HG02884 (cell line): ENCODE measurements at regions not wholly inside any gene's neighbourhood (a gene's known extent, or its start where the extent isn't known, plus 50 kb on each side); places are given as distances from the start of the nearest gene placed in this dataset.

ENCODE experiments used
- ATAC-seq: cut with Tn5 transposase; IDR thresholded peaks from one replicate; pipeline ENCODE4 v1.9.1; 2021; ENCODE audit warnings: mild to moderate bottlenecking, moderate library complexity; ENCODE audit not compliant: unreplicated experiment

- no peak for ATAC-seq
These were observed 917.0 kb downstream of the TUSC7 start for GRCh38 chr3:117626577-117626976.

DNA sequence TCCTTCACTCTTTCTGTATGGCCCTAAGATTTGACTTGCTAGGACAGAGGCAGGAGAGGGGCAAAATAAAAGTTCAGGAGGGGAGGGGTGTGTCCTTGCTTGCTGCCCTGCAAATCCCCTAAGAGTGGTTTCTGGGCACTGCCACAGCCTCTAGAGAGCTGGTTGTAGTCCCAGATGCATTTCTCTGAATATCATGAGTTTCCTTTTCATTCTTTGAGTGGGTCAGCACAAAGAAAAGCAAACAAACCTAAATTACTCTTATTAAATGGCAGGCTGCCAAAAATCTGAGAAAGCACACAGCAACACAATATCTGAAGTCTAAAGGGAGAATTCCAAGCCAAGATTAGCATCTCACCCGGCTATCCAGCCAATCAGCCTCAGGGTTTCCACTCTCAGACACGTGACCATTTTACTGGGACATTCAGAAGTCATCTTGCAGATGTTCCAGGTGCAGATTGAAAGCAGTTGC is 919.3 kb downstream of the TUSC7 start:
- ATAC-seq = no peak

DNA sequence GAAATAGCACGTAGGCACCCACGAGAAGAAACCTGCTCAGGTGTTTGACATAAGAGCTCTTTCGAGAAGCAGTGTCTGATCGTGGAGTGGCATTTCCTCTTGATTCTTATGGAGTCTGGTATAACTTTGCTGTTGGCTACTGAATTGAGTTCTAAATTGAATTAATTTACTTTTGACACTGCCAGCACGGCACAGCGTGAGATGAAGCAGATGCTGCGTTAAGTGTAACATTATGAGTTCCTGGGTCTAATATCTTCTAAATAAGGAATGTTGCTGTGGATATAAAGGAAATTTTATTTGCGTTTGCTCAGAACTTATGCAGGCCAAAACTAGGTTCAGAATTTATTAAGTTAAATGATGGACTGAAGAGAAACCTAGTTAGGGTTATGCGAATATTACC is 919.9 kb downstream of the TUSC7 start:
- no peak for ATAC-seq

DNA sequence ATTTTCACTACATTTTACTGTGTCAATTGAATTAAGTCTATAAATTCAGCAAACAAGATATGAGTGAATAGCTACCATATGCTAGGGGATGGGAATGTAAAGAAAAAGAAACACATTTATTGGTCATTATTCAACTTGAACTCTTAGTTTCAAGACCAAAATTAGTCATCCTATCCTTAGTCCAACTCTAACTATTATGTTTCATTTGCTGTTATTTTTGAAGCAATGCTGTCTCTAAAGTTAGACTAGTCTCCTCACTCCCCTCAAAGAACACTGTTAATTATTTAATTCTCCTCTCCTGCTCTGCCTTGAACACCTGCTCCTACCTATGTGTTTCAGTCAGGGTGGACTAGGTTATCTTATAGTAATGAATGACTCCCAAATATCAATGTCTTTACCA is 920.9 kb downstream of the TUSC7 start:
- ATAC-seq = no peak

DNA sequence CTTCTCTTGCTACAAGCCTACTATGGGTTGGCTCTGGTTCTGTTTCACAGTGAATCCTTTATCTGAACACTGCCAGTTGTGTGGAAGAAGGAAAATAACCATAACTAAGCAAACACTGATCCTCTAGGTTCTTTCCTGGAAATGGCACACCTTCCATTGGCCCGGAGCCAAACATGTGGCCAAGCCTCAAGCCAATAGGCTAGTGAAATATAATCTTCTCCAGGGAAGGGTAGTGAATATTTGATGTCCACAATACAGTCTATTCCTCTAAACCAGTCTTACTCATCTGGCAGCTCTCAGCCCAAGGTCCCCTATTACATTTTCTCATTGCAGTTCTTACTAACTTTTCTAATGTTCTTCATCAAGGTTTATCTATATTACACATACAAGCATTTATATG is 921.3 kb downstream of the TUSC7 start:
- ATAC-seq = no peak

DNA sequence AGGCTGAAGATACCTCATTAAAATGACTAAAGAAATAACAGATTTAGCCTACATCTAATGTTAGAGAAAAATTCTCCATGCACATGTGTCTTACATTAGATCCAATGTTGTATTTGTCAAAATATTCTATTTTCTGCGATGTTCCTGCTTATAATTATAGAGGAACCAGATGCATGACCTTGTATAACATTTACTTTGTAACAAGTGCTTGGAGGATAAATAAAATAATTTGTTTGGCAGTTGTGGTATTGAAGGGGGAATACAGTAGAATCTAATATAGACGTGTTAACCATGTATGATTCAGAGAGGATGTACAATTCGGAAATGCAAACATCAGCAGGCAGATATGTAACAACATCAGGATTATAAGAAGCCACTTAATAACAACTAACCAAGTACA is 922.2 kb downstream of the TUSC7 start:
- ATAC-seq = no peak

- no peak for ATAC-seq
These were observed 922.6 kb downstream of the TUSC7 start for GRCh38 chr3:117632191-117632590.

DNA sequence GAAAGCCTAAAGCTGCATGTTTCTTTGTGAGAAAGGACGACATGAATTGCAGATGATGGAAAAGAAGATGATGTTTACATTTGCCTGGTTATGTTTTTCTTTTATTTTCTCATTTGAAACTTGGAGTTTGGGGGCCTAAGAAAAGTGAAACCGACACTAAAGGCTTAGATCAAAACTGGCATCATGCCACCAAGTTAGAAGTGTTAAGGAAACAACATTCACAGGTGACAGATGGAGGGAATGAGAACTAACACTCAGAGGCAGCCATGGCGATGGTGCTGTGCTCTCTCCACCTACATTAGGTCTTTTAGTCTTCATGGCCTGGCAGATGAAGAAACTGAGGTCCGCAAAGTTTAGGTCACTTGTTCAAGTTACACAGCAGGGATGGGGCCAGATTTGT is 923.6 kb downstream of the TUSC7 start:
- ATAC-seq = no peak

DNA sequence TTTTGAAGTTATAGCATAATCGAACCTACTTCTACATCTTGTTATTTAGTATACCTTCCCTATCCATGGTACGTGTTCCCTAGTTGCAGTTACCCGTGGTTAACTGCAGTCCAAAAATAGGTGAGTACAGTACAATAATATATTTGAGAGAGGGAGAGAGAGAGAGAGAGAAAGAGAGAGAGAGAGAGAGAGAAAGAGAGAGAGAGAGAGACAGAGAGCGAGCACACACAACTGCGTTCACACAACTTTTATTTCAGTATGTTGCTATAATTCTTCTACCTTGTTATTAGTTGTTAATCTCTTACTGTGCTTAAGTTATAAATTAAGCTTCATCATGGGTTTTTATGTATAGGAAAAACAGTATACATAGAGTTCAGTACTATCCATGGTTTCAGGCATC is 928.1 kb downstream of the TUSC7 start:
- no peak for ATAC-seq

DNA sequence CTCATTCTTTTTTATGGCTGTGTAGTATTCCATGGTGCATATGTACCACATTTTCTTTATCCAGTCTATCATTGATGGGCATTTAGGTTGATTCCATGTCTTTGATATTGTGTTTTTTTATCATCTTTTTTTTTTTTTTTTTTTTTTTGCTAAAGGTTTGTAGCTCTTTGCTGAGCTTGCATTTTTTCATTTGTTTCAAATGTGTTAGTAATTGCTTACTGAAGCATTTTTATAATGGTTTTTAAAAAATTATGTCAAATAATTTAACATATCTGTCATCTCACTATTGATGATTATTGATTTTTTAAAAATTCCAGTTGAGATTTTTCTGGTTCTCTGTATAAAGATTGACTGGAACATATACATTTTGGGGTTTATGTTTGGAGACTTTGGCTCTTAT is 934.6 kb downstream of the TUSC7 start:
- ATAC-seq = no peak

- ATAC-seq = no peak
These were observed 936.1 kb downstream of the TUSC7 start for GRCh38 chr3:117645561-117646242.

DNA sequence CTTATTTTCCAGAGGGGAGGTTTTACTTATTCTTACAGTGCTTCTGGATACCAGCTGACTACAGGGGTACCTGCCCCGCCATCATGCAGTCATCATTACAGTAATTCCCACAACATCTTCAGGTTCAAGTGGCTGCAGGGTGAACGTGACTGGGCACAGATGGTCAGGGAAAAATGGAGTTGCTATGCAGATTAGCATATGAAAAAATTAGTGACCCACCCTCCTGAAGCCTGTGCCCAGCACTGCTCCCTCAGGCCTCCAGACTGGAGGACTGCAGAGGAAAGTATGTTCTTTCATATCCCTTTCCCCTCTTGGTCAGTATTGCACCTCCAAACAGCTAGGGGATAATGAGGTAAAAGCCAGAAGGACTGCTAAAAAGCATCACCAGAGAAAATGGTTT is 937.9 kb downstream of the TUSC7 start:
- no peak for ATAC-seq

DNA sequence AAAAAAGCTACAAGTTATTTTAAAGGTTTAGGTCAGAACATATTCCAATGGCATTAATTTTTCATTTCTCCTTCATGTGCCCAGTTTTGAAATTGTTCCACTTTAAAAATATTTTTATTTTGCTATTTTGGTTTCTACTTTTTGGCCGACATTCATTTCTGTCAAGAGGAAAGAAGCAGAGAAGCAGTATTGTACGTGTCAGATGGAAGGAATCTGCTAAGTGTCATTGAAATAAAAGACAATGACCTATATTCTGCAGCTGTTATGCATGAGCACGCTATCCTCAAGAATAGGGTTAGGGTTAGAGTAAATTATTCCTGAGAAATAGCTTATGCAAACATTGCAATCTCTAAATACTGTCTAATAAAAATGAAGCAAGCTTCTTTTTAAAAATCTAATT is 941.7 kb downstream of the TUSC7 start:
- ATAC-seq = no peak

- ATAC-seq = no peak
These were observed 946.8 kb downstream of the TUSC7 start for GRCh38 chr3:117656391-117656790.

GRCh38 chr3:117657278-117657677 is 947.7 kb downstream of the TUSC7 start:
- ATAC-seq = no peak

DNA sequence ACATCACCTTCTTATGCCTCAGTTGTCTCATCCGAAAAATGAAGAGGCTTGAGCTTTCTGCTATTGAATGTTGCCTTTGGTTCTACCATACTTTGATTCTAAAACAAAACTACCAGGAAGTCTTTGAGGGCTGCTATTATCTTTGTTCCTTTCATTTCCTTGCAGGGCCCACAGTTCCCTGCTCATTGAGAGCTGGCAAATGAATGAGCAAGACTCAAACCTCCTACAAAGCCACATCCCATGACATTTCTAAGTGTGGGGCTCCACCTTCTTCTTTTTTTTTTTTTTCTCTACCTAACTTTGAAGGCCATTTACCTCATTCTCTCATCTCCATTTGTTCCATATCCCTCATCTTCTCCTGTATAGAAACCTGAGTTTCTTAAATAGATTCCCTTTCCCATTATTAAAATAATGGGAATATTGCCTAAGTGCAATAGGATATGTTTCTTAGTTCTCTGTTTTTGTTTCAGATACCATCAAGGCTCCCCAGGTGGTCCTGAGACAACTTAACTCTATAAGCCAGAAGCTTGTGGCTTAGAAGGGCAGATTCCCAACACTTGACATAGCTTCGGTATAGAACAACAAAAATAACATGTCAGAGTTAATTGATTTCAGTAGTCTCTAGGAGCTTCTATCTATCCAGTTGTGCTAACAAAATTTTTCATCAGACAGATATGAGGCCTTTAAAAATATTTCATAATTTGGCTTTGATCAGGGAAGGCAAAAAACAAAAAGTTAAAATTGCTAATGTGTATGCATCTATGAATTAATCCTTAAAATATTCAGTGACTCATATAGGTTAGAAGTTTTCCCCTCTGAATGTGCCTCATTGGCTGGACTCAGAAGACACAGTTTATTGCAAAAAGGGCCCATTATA is 951.6 kb downstream of the TUSC7 start:
- no peak for ATAC-seq

DNA sequence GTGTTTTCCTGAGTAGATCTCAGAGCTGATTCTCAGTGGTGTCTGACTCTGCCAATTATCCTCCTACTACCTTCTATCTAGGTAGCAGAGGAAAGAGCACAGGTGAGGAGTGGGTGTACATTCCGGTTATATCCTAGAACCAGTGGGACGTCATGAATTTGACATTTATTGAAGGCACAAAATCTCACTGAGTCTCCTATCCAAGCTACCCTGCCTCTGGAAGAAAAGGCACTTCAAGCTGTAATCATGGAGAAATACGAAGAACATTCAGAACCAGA is 952.2 kb downstream of the TUSC7 start:
- ATAC-seq = no peak

DNA sequence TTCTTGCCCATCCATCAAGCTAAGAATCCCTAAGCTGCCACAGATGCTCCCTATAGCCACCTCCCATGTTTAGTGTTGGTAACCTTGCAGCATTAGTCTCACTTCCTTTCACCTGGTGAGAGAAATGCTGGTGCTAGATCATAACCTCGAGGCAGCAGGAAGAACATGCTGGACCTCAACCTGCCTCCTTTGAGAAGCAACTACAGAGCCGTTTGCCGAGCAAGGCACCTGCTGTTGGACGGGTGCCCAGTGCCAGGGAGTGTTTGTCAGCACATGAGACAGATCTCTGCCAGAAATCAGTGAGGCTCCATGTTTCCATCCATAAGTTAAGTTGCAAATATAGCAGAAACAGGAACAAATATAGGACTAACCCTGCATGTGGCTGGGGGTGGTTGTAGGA is 955.7 kb downstream of the TUSC7 start:
- no peak for ATAC-seq

- ATAC-seq = no peak
These were observed 956.7 kb downstream of the TUSC7 start for GRCh38 chr3:117666325-117666724.

GRCh38 chr3:117666812-117667211 is 957.2 kb downstream of the TUSC7 start:
- ATAC-seq = no peak

GRCh38 chr3:117669774-117670173 is 960.2 kb downstream of the TUSC7 start:
- ATAC-seq = no peak

DNA sequence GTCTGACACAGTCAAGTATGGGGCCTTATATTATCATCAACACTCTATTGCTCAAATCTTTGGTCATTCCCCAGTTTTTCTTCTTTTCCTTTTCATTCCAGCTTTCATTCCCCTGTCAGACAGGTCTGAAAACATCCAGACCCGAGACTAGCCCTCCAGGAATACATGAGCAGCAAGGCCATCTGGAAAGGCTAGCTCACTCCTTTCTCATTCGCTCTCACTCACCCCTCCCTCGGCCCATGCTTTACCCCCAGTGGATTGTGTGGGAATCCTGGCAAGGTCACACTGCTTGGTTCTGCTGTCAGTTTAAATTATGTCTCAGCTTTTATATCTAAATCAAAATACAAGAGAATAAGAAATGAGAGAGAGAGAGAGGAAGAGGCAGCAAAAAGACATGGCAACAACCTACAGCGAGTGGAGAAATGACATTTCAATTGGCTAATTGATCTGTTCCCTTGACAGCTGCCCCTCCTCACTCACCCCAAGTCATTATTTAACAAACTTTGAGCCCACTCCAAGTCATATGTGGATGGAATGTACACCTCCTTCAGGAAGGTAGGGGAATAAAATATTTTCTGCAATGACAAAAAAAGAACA is 962.2 kb downstream of the TUSC7 start:
- ATAC-seq = no peak
